ENCODE measurements at regions not wholly inside any gene's neighbourhood (a gene's known extent, or its start where the extent isn't known, plus 50 kb on each side); places are given as distances from the start of the nearest gene placed in this dataset.

GRCh38 chr13:78190296-78190695, 271.7 kb upstream of the EDNRB start:
- no peak overlapping the region for H3K27ac Mint-ChIP-seq

GRCh38 chr13:78187781-78188180, 269.1 kb upstream of the EDNRB start:
- H3K36me3 Mint-ChIP-seq (ENCODE audit: low read depth), result no peaks in the 10 kb centered on the region
- ChIA-PET POLR2A (no interaction called here), CTCF (no interaction called here)
- no peak overlapping the region for H3K4me3 ChIP-seq (ENCODE audit: low read length)
- TF ChIP-seq CTCF (IDR thresholded peaks at IDR 0.05), result no peak
- H3K27me3 Mint-ChIP-seq, result peaks cover 12% of the 10 kb centered on the region
- H3K27ac Mint-ChIP-seq, result no peak overlapping the region
- no peak overlapping the region for H3K27ac ChIP-seq (ENCODE audit: low read depth in 1 of 2, low read length in 2 of 2)
- DNase-seq (no peak), ATAC-seq (ENCODE audit: poor library complexity) (no peak)
- no peak overlapping the region for H3K4me3 Mint-ChIP-seq
- H3K27me3 ChIP-seq (ENCODE audit: control insufficient read depth in 1 of 2, insufficient read depth in 2 of 2, low read length in 2 of 2), result no peaks in the 10 kb centered on the region
- no peaks in the 10 kb centered on the region for H3K9me3 ChIP-seq (ENCODE audit: control insufficient read depth in 1 of 2, insufficient read depth in 1 of 2, low read length in 2 of 2)
- no peaks in the 10 kb centered on the region for H3K9me3 Mint-ChIP-seq
- no peaks in the 10 kb centered on the region for H3K4me1 ChIP-seq (ENCODE audit: insufficient read depth, low read length)
- no peaks in the 10 kb centered on the region for H3K4me1 Mint-ChIP-seq (ENCODE audit: low read depth)
- intact Hi-C loops (cut with DNase I, micrococcal nuclease), result no loop called here
- H3K36me3 ChIP-seq (ENCODE audit: insufficient read depth, low read length), result no peaks in the 10 kb centered on the region

More at GRCh38 chr13:78190296-78190695, 271.7 kb upstream of the EDNRB start:
- Histone ChIP-seq H3K27me3 (ENCODE audit: control insufficient read depth in 1 of 2, insufficient read depth in 2 of 2, low read length in 2 of 2) (no peaks in the 10 kb centered on the region), H3K4me3 (ENCODE audit: low read length) (no peak overlapping the region), H3K4me1 (ENCODE audit: insufficient read depth, low read length) (no peaks in the 10 kb centered on the region), H3K36me3 (ENCODE audit: insufficient read depth, low read length) (no peaks in the 10 kb centered on the region), H3K27ac (ENCODE audit: low read depth in 1 of 2, low read length in 2 of 2) (no peak overlapping the region), H3K9me3 (ENCODE audit: control insufficient read depth in 1 of 2, insufficient read depth in 1 of 2, low read length in 2 of 2) (no peaks in the 10 kb centered on the region)
- Mint-ChIP-seq H3K36me3 (ENCODE audit: low read depth) (no peaks in the 10 kb centered on the region), H3K4me3 (no peak overlapping the region), H3K27me3 (peaks cover 4% of the 10 kb centered on the region), H3K9me3 (no peaks in the 10 kb centered on the region), H3K4me1 (ENCODE audit: low read depth) (no peaks in the 10 kb centered on the region)
- ATAC-seq (ENCODE audit: poor library complexity) (no peak), DNase-seq (no peak)
- intact Hi-C loops (cut with DNase I, micrococcal nuclease), result no loop called here
- TF ChIP-seq CTCF (IDR thresholded peaks at IDR 0.05), result no peak
- ChIA-PET CTCF (no interaction called here), POLR2A (no interaction called here)

- no peaks in the 10 kb centered on the region for H3K27me3 ChIP-seq (ENCODE audit: control insufficient read depth in 1 of 2, insufficient read depth in 2 of 2, low read length in 2 of 2)
- no peak overlapping the region for H3K27ac ChIP-seq (ENCODE audit: low read depth in 1 of 2, low read length in 2 of 2)
- intact Hi-C loops (cut with DNase I, micrococcal nuclease), result no loop called here
- H3K27ac Mint-ChIP-seq, result no peak overlapping the region
- no peak for TF ChIP-seq CTCF (IDR thresholded peaks at IDR 0.05)
- no peaks in the 10 kb centered on the region for H3K36me3 ChIP-seq (ENCODE audit: insufficient read depth, low read length)
- no peaks in the 10 kb centered on the region for H3K9me3 Mint-ChIP-seq
- POLR2A ChIA-PET, result no interaction called here
- ATAC-seq (ENCODE audit: poor library complexity) (no peak), DNase-seq (no peak)
- H3K4me1 Mint-ChIP-seq (ENCODE audit: low read depth), result no peaks in the 10 kb centered on the region
- H3K27me3 Mint-ChIP-seq, result peaks cover 12% of the 10 kb centered on the region
- no peak overlapping the region for H3K4me3 ChIP-seq (ENCODE audit: low read length)
- CTCF ChIA-PET, result no interaction called here
- H3K4me1 ChIP-seq (ENCODE audit: insufficient read depth, low read length), result no peaks in the 10 kb centered on the region
- no peaks in the 10 kb centered on the region for H3K9me3 ChIP-seq (ENCODE audit: control insufficient read depth in 1 of 2, insufficient read depth in 1 of 2, low read length in 2 of 2)
- H3K36me3 Mint-ChIP-seq (ENCODE audit: low read depth), result no peaks in the 10 kb centered on the region
- no peak overlapping the region for H3K4me3 Mint-ChIP-seq
Observed at GRCh38 chr13:78185700-78186099, 267.1 kb upstream of the EDNRB start.

All from CD4-positive, alpha-beta T cell (primary cell).